Neural cell (in vitro differentiated cells): ENCODE measurements at regions not wholly inside any gene's neighbourhood (a gene's known extent, or its start where the extent isn't known, plus 50 kb on each side); places are given as distances from the start of the nearest gene placed in this dataset.

Experiments
- EP300 ChIP-seq: fragments of 450-650 bp; conservative IDR thresholded peaks from 2 replicates; pipeline ENCODE4 v1.6.1; 2014; ENCODE audit warnings: antibody characterized with exemption, mild to moderate bottlenecking, moderate library complexity; ENCODE audit not compliant: poor library complexity, severe bottlenecking
- POLR2AphosphoS5 ChIP-seq: IDR thresholded peaks from 2 replicates; pipeline ENCODE4 v1.6.1; 2012
- SMC3 ChIP-seq: fragments of 450-650 bp; conservative IDR thresholded peaks from 2 replicates; pipeline ENCODE4 v1.6.1; 2014; ENCODE audit warnings: antibody characterized with exemption, mild to moderate bottlenecking, moderate library complexity; ENCODE audit not compliant: poor library complexity
- TF ChIP-seq, protein P1 (sequence below): fragments of 450-650 bp; IDR thresholded peaks from 2 replicates; pipeline ENCODE4 v1.5.1; 2014; ENCODE audit warnings: antibody characterized with exemption, mild to moderate bottlenecking, moderate library complexity; ENCODE audit not compliant: poor library complexity, severe bottlenecking

- TF ChIP-seq, protein P1, sequence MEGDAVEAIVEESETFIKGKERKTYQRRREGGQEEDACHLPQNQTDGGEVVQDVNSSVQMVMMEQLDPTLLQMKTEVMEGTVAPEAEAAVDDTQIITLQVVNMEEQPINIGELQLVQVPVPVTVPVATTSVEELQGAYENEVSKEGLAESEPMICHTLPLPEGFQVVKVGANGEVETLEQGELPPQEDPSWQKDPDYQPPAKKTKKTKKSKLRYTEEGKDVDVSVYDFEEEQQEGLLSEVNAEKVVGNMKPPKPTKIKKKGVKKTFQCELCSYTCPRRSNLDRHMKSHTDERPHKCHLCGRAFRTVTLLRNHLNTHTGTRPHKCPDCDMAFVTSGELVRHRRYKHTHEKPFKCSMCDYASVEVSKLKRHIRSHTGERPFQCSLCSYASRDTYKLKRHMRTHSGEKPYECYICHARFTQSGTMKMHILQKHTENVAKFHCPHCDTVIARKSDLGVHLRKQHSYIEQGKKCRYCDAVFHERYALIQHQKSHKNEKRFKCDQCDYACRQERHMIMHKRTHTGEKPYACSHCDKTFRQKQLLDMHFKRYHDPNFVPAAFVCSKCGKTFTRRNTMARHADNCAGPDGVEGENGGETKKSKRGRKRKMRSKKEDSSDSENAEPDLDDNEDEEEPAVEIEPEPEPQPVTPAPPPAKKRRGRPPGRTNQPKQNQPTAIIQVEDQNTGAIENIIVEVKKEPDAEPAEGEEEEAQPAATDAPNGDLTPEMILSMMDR, result no peak
- TF ChIP-seq POLR2AphosphoS5 (no peak), SMC3 (no peak), EP300 (no peak)
Measured at GRCh38 chr20:12056839-12057238, 139.1 kb downstream of the BTBD3 start.
